ENCODE measurements at regions not wholly inside any gene's neighbourhood (a gene's known extent, or its start where the extent isn't known, plus 50 kb on each side); places are given as distances from the start of the nearest gene placed in this dataset.
"Not testable (repeated sequence)": the region's sequence is repeated elsewhere in the genome, so short reads cannot be mapped to it uniquely, and the experiment has no call there.

DNA sequence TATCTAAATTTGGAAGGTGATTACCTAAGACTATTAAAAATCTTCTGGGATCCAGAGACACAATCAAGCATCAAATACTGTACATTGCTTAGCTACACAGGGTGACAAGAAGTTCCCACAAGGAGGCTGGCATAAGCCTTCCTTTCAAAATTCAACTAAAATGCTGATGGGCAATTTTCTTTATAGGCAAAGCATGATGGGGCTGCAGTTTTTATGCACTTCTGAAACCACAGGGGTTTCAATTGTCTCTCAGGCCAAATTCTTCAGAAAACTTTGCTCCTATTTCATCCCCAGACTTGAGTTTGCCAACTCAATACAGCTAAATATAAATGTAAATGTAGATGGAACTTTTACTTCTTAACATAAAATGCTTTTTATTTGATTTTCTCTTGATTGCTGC is 241.6 kb downstream of the ZPLD1 start:
- intact Hi-C loops (cut with micrococcal nuclease): loop anchor here (10.0 kb wide), 1 partner anchor 468 kb away; no protein-coding TSS in a partner anchor

DNA sequence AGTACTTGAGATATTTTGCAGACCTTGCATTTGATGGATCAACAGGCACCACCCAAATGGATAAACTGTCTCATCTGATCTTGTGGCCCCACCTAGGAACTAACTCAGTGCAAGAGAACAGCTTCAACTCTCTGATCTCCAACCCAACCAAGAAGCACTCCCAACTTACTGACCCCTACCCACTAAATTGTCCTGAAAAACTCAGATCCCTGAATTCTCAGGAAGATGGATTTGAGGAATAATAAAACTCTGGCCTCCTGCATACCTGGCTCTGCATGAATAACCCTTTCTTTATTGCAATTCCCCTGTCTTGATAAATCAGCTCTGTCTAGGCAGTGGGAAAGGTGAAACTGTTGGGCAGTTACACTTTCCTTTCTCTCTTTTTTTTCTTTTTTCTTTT is 247.9 kb downstream of the ZPLD1 start:
- intact Hi-C loops (cut with micrococcal nuclease): no loop called here

DNA sequence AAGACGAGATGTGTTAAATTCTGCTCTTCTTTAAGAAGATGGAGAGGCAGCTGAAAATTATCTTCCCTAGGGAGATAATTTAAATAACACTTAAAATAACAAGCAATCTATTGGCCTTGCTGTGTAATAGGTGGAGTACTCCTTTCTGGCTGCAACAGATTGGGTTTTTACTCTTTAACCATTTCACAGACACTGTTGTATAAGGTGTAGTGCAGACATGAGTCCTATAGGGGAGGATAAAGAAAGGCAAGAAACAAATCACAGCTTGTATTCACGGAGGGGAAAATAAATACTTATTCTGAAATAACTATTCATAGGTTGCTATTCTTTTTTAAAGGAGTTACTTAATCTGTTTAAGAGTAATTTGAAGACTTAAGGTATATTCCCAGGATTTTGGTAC is 252.0 kb downstream of the ZPLD1 start:
- intact Hi-C loops (cut with micrococcal nuclease): no loop called here

DNA sequence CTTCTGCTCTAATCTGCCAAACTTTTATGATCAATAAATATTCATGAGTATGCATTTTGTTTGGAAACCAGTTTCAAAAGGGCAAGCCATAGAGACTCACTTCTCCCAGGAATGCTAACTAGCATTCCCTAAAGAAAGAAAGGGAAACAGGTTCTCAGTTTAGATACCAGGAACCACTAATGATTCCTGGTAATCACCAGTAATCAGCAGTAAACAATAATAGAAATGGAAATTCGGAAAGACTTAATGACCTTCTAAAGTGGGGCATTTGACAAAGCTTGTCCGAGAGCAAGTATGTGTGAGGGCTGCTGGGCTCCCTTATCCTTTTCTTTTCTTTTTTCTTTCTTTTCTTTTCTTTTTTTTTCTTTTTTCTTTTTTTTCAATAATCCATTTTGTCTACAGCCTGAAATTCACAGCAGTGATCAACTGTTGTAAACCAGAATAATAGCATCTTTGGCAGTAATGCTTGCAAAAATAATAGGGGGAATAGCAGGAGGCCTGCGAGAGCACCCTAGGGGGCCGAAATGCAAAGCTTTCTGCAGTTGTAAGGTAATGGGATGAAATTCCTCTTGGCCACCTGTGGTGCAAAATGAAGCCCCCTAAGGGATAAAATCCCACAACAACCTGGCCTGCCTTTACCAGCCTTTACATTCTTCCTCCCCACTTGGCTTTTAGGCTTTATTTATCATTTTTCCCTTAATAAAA is 253.2 kb downstream of the ZPLD1 start:
- intact Hi-C loops (cut with micrococcal nuclease): no loop called here

DNA sequence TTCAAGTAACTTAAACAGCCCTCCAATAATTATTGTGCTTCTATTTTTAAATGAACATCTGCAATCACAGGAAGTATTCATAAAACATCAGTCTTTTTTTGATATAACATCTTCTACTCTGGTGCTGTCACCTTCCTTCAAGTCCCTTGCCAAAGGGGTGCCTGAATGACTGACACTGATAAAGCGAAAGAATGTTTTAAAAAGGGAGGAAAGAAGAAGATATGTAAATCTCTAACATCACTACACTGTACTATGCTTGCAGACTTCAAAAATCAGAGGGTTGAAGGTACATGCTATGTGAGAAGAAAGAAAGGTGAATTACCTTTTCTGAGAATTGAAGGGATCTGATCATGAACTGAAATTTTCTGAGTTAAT is 253.7 kb downstream of the ZPLD1 start:
- intact Hi-C loops (cut with micrococcal nuclease): no loop called here

DNA sequence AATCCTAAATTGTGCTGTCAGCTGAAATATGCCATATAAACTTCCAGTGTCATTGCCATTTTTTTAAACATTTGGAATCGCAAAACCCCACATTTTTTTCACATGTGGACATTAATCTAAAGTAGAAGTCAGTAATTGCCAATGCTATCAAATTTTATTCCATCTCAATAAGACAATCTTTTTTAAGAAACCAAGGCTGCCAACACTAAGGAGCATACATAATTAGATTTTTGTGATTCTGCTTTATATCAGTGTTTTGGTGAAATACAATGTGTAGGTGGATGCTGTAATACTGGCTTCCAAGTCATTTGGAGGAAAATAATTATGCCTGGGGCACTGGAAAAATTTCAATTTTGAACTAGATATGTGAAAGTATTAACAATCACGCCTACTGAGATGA is 256.7 kb downstream of the ZPLD1 start:
- intact Hi-C loops (cut with micrococcal nuclease): no loop called here

DNA sequence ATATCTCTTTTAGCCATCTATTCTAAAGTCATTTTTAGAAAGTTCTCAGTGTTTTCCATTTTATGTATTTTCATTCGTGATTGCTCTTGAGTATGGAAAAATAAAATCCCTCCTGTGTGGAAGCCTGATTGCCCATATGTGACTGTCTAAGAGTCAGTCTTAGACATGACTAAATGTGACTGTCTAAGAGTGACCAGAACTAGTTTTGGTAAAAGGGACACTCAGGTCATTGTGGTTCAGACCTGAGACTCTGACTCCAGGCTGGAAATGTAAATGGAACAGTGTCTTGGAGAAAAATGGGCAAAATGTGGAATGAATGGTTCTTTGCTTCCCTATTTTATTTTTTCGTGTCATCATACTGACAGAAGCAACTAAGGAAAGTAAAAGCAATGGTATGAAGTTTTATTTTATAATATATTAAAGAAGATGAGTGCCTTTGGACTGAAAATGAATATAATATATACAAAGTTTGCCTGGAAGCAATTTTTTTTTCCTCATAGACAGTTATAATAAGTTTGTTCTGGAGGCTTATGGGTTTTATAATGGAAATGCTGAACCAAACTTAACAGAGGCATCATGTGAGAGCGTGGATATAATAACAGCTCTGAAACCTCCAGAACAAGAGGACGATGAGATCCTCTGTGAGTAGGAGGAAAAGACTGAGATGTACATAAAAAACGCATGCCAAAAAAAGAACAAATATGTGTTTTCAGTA is 264.4 kb downstream of the ZPLD1 start:
- intact Hi-C loops (cut with micrococcal nuclease): no loop called here

DNA sequence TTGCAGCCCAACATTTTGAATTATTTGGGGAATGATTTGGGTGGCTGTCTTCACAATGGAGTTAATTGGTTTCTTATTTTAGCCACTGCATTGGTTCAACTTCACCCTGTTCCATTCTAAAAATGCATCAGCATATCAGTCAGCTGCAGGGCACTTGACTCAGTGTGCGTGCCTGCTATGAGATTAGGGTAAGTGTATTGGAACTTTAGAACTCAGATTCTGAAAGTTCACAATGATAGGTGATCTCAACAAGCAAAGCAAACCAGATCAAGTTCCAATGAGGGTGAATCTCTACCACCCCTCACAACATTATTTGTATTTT is 265.0 kb downstream of the ZPLD1 start:
- intact Hi-C loops (cut with micrococcal nuclease): no loop called here

DNA sequence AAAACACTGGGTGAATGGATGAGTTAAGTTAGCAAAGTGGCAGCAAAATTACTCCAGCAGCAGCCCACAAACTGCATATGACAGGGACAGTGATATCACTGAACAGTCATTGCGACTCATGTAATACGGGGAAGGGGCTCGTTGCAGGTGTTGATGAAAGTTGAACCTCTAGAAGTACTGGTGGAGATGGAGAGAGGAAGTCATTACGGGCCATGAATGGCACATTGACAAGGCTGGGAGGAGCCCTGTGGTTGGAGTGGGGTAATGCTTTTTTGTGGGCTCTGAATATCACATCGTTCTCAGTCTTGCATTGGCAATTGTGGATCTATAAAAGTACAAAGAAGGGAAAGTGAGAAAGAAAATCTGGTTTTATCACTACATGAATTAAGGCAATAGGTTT is 278.1 kb downstream of the ZPLD1 start:
- intact Hi-C loops (cut with micrococcal nuclease): no loop called here

DNA sequence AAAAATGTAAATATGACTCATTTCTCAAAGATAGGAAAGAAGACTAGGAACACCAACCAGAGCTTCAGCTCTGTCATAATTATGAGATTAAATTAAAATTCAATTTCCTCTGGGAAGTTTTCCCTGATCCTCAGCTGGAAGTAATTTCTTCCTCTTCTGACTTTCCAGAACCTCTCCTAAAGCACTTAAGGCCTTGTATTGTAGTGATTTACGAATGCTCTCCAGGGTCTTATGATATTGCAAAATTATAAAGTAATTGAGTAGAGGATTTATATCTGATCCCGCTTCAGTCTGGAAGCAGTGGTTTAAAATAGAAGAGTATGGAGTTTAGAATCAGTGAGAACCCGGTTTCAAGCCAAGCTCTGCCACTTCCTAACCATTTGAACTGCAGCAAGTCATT is 279.8 kb downstream of the ZPLD1 start:
- intact Hi-C loops (cut with micrococcal nuclease): no loop called here

DNA sequence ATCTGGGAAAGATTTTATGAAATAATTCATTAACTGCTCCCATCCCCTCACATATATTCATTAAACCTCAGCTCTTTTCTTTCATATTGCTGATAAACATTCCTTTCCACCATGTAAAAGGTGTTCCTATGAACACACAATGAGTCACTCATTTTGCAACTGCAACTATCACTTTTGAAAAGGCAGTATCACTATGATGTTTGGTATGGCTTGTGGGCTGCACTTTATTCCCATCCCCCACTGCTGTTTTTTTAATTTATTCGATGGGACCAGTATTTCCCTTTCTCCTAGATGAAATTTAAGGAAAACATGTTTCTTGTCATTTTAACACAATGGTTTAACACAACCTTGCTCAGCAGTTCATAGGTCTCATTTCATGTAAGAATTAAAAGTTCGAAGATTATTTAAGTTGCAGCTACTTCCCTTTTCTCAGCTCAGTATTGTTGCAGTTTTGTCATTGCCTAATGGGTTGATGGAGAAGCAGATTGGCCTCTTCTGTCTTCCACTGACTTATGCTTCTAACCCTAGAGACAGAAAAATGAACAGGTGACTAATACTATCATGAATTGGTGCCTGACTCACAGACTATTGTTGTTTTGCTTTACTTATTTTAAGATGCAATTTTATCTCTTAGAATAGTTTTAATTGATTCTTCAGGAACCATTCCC is 280.3 kb downstream of the ZPLD1 start:
- intact Hi-C loops (cut with micrococcal nuclease): no loop called here

DNA sequence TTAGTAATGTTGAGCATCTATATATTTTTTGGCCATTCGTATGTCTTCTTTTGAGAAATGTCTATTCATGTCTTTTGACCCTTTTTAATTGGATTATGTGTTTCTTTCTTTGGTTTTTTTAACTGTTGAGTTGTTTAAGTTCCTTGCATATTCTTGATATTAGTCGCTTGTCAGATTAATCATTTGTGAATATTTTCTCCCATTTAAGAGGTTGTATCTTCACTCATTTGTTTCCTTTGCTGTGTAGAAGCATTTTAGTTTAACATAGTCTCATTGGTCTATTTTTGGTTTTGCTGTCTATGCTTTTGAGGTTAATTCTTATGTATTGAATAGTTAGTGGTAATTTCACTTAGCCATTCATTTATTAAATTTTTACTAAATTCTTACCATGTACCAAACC is 283.8 kb downstream of the ZPLD1 start:
- intact Hi-C loops (cut with micrococcal nuclease): no loop called here

DNA sequence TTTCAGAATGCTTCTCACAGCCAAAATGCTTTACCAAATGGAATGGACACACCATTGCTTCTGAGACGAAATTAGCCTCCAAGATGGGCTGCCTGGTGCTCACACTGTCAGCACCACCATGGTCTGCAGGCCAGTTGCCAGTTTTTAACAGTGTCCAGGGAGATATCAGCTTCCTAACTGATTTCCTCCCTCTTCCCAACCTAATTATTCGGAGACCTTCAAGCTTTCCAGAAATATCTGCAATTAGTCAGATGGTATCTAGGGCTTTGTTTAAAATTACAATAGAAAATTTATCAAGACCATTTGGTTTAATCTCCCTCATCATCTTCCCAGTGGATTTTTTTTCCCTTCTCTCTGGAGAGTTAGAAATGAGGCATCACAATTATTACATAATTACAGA is 287.5 kb downstream of the ZPLD1 start:
- intact Hi-C loops (cut with micrococcal nuclease): no loop called here

DNA sequence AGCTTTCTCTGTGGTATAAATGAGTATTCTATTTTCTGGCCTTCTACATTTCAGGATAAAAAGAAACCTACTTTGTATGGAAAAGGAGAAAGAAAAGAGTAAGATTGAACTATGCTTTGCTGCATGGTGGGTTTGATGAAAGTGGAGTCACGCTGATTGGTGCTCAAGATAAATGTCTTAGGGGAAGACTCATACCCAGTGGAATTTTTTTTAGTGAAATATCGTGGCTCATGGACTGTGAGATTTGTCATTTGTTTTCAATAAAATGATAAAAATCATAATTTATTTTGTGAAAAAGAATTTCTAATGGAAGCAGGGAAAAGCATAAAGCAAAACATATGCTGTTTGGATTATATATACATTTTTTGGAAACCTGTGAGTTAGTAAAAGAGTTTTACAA is 292.5 kb downstream of the ZPLD1 start:
- intact Hi-C loops (cut with micrococcal nuclease): no loop called here

DNA sequence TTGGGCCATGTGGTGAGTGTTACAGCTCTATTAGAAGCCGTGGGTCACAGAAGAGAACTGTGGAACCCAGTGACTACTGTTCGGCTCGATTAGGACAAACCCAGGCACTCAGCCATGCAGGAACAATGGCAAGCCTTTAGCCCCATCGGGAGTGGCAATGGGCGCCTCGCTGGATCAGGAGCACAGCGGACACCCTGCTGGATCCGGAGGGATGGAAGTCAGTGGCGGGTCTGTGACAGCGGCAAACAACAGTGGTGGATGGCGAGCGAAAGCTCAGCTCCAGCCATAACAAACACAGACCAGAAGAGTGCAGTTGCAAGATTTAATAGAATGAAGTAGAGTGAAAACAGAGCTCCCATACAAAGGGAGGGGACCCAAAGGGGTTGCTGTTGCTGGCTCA is 297.8 kb downstream of the ZPLD1 start:
- intact Hi-C loops (cut with micrococcal nuclease): not testable (repeated sequence)

DNA sequence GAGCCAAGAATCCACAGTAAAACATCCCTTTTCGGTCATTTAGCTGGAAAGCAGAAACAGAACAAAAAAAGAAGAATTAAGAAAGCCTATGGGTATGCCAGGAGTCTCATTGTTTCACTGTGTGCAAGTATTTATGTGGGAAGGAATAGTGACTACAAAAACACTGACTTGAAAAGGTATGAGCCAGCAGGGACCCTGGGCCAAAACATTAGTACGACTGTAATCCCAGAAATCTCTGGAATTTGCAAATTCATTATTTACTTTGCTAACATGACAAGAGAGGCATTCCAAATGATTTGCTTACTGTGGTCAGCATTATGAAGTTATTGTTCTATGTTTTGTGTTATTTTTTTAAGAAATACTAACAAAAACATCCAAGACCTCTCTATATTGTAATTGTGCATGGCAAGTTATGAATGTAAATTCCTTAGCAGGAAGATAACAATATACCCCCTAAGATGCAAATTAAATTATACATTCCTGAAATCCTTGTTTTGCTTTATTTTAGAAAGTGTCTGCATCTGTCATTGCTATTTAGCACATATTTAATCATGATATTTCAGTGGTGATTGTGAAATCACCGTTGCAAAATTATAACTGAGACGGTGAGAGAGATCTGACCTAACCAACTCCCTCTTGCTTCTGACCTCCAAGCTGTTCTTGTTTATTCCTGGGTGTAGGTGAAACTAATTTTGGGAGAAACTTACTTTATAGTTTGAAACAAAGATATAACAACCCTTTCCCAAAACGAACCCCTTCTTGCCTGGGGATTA is 299.2 kb downstream of the ZPLD1 start:
- intact Hi-C loops (cut with micrococcal nuclease): no loop called here

DNA sequence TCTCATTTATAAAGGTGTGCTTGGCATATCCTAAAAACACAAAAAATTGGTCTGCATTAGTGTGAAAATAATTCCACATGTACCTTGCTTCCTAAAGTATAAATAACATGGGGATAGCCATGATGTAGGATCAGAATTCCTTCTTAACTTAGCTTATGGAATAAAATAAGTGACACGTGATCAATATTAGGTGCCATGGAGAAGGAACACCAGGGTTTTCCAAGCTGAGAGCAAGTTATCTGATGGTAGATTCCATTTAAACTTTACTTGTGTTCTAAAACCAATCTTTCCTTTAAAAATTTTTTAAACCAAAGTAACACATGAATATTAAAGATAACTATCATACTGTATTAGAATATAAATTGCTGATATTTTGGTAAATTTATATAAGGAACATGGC is 300.5 kb downstream of the ZPLD1 start:
- intact Hi-C loops (cut with micrococcal nuclease): no loop called here

DNA sequence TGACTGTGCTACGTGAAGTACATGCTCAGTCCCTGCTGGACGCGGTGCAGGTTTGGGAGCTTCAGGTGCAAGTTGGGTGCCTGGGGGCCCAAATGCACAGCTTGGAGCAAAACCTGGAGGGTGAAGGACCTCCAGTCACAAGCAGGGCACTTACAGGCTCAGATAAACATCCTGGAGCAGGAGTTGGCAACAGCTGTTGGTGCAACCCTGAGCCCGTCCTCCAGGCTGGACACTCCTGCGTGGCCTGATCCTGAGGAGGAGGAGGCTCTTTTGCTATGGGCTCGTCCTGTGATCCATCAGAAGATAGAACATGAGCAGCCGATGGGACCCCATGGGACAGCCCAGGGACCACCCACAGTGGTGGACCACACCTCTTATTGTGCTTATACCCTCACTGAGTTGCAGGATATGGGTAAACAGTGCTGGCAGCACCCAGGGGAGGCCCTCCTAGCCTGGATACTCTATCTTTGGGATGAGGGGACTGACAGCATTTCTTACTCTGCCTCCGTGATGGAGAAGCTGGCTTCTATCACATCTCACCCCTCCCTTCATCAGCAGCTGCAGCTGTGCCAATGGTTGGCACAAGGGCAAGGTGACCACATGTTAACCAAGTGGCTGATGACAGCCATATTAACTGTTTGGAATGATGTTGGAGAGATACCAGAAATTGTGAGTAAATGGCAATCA is 301.6 kb downstream of the ZPLD1 start:
- intact Hi-C loops (cut with micrococcal nuclease): no loop called here

DNA sequence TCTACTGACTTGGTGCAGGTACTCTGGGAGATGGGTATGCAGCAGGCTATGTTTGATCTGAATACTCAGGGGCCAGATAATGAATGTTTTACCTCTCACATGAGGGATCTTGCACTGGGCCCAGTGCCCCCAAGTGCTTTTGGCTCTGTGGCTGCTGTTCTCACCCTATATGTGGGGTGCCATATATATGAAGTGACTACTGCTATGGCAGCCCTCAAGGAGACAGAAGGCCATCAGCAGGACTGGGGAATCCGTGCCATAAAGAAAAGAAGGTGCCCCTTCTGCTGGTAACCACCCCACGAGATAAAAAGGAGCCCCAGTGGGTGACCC is 302.1 kb downstream of the ZPLD1 start:
- intact Hi-C loops (cut with micrococcal nuclease): no loop called here

DNA sequence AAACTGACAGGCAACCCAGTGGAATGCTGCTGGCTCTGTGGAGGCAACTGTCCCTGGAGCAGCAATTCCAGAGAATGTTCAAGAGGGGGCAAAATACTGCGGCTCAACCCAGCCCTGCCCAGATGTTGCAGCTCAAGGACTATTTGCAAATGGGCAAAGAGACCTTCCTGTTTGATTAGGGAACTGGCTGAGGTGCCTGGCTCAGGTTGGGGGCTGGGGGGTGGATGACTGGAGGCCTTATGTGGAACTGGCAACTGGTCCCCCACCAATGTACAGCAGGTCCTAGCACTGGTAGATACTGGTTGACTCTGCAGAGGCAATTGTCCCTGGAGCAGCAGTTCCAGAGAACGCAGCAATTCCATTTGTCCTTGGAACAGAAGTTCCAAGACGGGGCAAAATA is 302.5 kb downstream of the ZPLD1 start:
- intact Hi-C loops (cut with micrococcal nuclease): no loop called here

DNA sequence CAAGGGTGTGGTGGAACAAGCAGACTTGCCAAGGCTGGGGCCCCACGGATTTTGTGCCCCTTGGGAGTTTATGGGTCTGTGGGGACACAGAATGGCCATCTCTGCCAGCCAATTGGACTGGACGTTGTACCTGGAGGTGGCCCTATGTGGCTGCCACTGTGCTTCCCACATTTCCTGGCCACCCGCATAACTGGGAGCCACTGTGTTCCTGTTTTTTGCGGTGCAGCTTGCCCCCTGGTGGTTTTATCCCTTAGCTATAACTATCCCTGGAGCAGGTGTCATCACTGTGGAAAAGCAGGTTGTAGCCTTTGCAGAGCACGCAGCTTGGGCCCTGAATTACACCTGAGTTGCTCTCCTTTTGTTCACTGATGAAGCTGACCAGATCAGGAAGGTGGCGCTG is 306.3 kb downstream of the ZPLD1 start:
- intact Hi-C loops (cut with micrococcal nuclease): no loop called here

DNA sequence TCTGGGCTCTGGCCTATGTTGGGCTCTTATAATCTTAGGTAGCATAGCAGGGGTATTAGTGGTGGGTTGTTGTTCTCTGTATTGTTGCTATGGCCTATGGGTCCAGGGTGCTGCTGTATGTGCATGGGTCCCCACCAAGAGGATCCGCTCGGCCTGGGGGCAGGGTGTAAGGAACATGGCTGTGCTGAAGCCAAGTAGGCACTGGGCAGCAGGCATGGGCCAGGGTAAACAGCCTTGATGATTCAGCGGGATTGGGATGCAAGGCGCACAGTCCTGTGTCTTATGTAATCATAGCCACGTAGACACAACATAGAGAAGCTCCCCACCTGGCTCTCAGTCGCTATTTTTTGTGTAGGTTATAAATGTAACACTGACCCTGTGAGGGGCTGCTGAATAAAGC is 306.9 kb downstream of the ZPLD1 start:
- intact Hi-C loops (cut with micrococcal nuclease): no loop called here
